ENCODE measurements at regions not wholly inside any gene's neighbourhood (a gene's known extent, or its start where the extent isn't known, plus 50 kb on each side); places are given as distances from the start of the nearest gene placed in this dataset.

- Histone ChIP-seq H3K27me3 (ENCODE audit: low read depth) (no peaks in the 10 kb centered on the region), H3K27ac (replicated peaks) (no peak overlapping the region)
These were observed 328.5 kb upstream of the TBC1D5 start for GRCh38 chr3:18070944-18071343.

GRCh38 chr3:18070231-18070630 lies 327.8 kb upstream of the TBC1D5 start:
- Histone ChIP-seq H3K4me1 (no peaks in the 10 kb centered on the region), H3K9me3 (replicated peaks) (no peaks in the 10 kb centered on the region), H3K27ac (replicated peaks) (no peak overlapping the region), H3K27me3 (ENCODE audit: low read depth) (no peaks in the 10 kb centered on the region), H3K36me3 (no peaks in the 10 kb centered on the region), H3K4me3 (no peak overlapping the region)
- DNase-seq, result no peak
- intact Hi-C loops (cut with micrococcal nuclease), result no loop called here
- TF ChIP-seq CTCF (IDR thresholded peaks at IDR 0.05; ENCODE audit: borderline replicate concordance), result no peak

More at GRCh38 chr3:18070944-18071343, 328.5 kb upstream of the TBC1D5 start:
- intact Hi-C loops (cut with micrococcal nuclease), result no loop called here
- Histone ChIP-seq H3K9me3 (replicated peaks) (no peaks in the 10 kb centered on the region), H3K4me3 (no peak overlapping the region), H3K4me1 (no peaks in the 10 kb centered on the region), H3K36me3 (no peaks in the 10 kb centered on the region)
- TF ChIP-seq CTCF (IDR thresholded peaks at IDR 0.05; ENCODE audit: borderline replicate concordance), result no peak
- no peak for DNase-seq

- DNase-seq, result no peak
- H3K27me3 ChIP-seq (ENCODE audit: low read depth), result no peaks in the 10 kb centered on the region
- H3K9me3 ChIP-seq (replicated peaks), result no peaks in the 10 kb centered on the region
- H3K27ac ChIP-seq (replicated peaks), result no peak overlapping the region
- H3K4me1 ChIP-seq, result no peaks in the 10 kb centered on the region
- no peak overlapping the region for H3K4me3 ChIP-seq
- intact Hi-C loops (cut with micrococcal nuclease), result no loop called here
- TF ChIP-seq CTCF (IDR thresholded peaks at IDR 0.05; ENCODE audit: borderline replicate concordance), result no peak
- H3K36me3 ChIP-seq, result no peaks in the 10 kb centered on the region
These were observed 327.1 kb upstream of the TBC1D5 start for GRCh38 chr3:18069568-18069967.

- Histone ChIP-seq H3K36me3 (no peaks in the 10 kb centered on the region), H3K27ac (replicated peaks) (no peak overlapping the region), H3K9me3 (replicated peaks) (no peaks in the 10 kb centered on the region), H3K27me3 (ENCODE audit: low read depth) (no peaks in the 10 kb centered on the region), H3K4me3 (no peak overlapping the region), H3K4me1 (peaks cover 9% of the 10 kb centered on the region)
- DNase-seq, result no peak
- no peak for TF ChIP-seq CTCF (IDR thresholded peaks at IDR 0.05; ENCODE audit: borderline replicate concordance)
- intact Hi-C loops (cut with micrococcal nuclease), result no loop called here
These were observed 324.6 kb upstream of the TBC1D5 start for GRCh38 chr3:18066899-18067582.

- H3K27me3 ChIP-seq (ENCODE audit: low read depth), result no peaks in the 10 kb centered on the region
- H3K36me3 ChIP-seq, result no peaks in the 10 kb centered on the region
- no peak overlapping the region for H3K27ac ChIP-seq (replicated peaks)
- peaks cover 9% of the 10 kb centered on the region for H3K4me1 ChIP-seq
- no peak for DNase-seq
- no peaks in the 10 kb centered on the region for H3K9me3 ChIP-seq (replicated peaks)
- intact Hi-C loops (cut with micrococcal nuclease), result no loop called here
- TF ChIP-seq CTCF (IDR thresholded peaks at IDR 0.05; ENCODE audit: borderline replicate concordance), result no peak
- H3K4me3 ChIP-seq, result no peak overlapping the region
These were observed 322.2 kb upstream of the TBC1D5 start for GRCh38 chr3:18064586-18064985.
